ENCODE measurements at regions not wholly inside any gene's neighbourhood (a gene's known extent, or its start where the extent isn't known, plus 50 kb on each side); places are given as distances from the start of the nearest gene placed in this dataset.

GRCh38 chr5:163912046-163912445 lies 406.6 kb downstream of the MAT2B start:
- TF ChIP-seq POLR2A (IDR thresholded peaks at IDR 0.05; ENCODE audit: low read length) (no peak), GATA1 (IDR thresholded peaks at IDR 0.05; ENCODE audit: low read depth, low read length) (no peak)
